Neural crest cell (in vitro differentiated cells): ENCODE measurements at regions not wholly inside any gene's neighbourhood (a gene's known extent, or its start where the extent isn't known, plus 50 kb on each side); places are given as distances from the start of the nearest gene placed in this dataset.

ENCODE experiments used
- DNase-seq: peaks from one replicate; pipeline ENCODE4 v3.0.0; 2021; ENCODE audit warnings: low read depth, mixed read lengths, low spot score
- H3K27ac Mint-ChIP-seq: one replicate; pipeline ENCODE4 v1.8.0; 2021; ENCODE audit warnings: mild to moderate bottlenecking, mixed read lengths; ENCODE audit not compliant: unreplicated experiment
- H3K27me3 Mint-ChIP-seq: 2 replicates; pipeline ENCODE4 v1.8.0; 2021; ENCODE audit warnings: low read depth, mild to moderate bottlenecking, mixed read lengths
- H3K36me3 Mint-ChIP-seq: 2 replicates; pipeline ENCODE4 v1.8.0; 2021; ENCODE audit warnings: low read depth, mild to moderate bottlenecking, mixed read lengths
- H3K4me1 Mint-ChIP-seq: 2 replicates; pipeline ENCODE4 v1.8.0; 2021; ENCODE audit warnings: mixed read lengths
- H3K4me3 Mint-ChIP-seq: one replicate; pipeline ENCODE4 v1.8.0; 2021; ENCODE audit warnings: mild to moderate bottlenecking, mixed read lengths
- H3K9me3 Mint-ChIP-seq: 2 replicates; pipeline ENCODE4 v1.8.0; 2021; ENCODE audit warnings: mixed read lengths
- TF ChIP-seq, protein P1 (sequence below): fragments of 200-600 bp; sonication (generic); conservative IDR thresholded peaks from 2 replicates; pipeline ENCODE4 v1.5.0; 2021; ENCODE audit warnings: antibody characterized with exemption, mild to moderate bottlenecking

DNA sequence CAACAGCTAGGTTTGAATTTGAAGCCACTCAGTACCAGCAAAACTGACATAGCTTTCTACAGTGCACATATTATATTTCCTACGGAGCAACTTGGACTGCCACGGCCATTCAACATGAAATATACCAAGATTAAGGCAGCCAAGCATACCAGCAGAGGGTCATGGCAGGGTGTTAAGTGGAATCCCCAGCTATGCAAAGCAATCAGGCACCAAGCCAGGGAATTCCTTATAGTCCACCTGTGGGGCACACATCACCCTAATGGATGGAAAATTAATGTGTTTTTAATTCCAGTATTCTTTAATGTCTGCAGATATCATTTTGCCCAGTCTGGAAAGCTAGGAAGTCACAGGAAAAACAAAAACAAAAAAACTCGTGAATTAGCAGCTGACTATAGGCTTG, 1190.3 kb downstream of the EFNB2 start:
- peaks cover 10% of the 10 kb centered on the region for H3K9me3 Mint-ChIP-seq
- DNase-seq: no peak
- no peak overlapping the region for H3K27ac Mint-ChIP-seq
- H3K4me3 Mint-ChIP-seq: no peak overlapping the region
- H3K4me1 Mint-ChIP-seq: no peaks in the 10 kb centered on the region
- no peaks in the 10 kb centered on the region for H3K27me3 Mint-ChIP-seq
- TF ChIP-seq, protein P1, sequence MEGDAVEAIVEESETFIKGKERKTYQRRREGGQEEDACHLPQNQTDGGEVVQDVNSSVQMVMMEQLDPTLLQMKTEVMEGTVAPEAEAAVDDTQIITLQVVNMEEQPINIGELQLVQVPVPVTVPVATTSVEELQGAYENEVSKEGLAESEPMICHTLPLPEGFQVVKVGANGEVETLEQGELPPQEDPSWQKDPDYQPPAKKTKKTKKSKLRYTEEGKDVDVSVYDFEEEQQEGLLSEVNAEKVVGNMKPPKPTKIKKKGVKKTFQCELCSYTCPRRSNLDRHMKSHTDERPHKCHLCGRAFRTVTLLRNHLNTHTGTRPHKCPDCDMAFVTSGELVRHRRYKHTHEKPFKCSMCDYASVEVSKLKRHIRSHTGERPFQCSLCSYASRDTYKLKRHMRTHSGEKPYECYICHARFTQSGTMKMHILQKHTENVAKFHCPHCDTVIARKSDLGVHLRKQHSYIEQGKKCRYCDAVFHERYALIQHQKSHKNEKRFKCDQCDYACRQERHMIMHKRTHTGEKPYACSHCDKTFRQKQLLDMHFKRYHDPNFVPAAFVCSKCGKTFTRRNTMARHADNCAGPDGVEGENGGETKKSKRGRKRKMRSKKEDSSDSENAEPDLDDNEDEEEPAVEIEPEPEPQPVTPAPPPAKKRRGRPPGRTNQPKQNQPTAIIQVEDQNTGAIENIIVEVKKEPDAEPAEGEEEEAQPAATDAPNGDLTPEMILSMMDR: no peak
- H3K36me3 Mint-ChIP-seq: no peaks in the 10 kb centered on the region

DNA sequence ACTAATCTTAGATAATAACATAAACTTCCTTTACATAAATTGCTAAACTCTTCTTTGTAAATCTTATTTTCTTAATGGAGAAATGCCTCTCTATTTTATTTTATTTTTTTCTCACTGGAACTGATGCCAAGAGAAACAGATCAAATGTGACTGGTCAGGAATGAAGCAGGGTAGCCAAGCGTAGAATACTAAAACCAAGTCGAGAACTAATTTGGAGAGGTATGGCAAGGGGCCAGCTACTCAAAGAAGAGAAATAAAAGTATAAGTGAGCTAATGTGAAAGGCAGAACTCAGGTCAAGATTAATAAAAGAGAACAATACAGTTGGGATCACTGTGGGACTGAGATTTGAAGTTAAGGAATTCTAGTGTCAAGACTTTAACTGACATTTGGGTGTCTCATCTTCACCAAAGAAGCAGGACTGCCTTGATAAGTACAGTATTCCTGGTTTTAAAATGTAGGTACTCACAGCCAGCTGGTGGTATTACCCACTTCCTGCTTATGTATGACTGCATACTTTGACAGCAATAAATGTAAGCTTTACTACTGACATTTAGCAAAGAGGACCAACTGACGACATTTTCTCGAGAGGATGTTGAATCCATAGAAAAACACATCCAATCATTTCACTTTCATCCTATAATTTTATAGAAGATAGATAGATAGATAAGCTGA, 1192.2 kb downstream of the EFNB2 start:
- no peak overlapping the region for H3K4me3 Mint-ChIP-seq
- TF ChIP-seq, protein P1: no peak
- no peaks in the 10 kb centered on the region for H3K4me1 Mint-ChIP-seq
- no peak overlapping the region for H3K27ac Mint-ChIP-seq
- no peaks in the 10 kb centered on the region for H3K27me3 Mint-ChIP-seq
- H3K36me3 Mint-ChIP-seq: no peaks in the 10 kb centered on the region
- DNase-seq: no peak
- peaks cover 10% of the 10 kb centered on the region for H3K9me3 Mint-ChIP-seq

DNA sequence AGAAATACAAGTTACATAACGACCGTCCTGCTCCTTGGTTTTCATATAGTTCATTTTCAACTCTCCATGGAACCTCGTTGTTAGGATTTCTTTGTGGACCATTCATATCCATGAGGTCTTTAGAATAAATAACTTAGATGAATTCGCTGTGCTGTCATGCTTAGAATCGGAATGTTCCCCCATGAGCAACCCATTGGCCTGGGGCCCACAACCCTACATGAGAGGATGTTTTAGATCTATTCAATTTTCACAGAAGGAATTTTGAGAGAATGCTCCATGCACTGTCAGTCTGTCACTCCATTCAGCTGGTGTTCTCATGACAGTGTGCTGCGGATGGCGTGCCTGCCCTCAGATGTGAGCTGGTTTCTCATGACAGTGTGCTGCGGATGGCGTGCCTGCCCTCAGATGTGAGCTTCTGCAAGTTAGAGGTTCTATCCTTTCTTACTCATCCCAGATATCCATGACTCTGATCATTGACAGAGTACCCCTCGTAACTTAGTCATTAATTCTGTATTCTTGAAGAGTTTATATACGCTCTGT, 1193.1 kb downstream of the EFNB2 start:
- Mint-ChIP-seq H3K36me3 (no peaks in the 10 kb centered on the region), H3K4me3 (no peak overlapping the region), H3K9me3 (peaks cover 10% of the 10 kb centered on the region), H3K27ac (no peak overlapping the region), H3K4me1 (no peaks in the 10 kb centered on the region), H3K27me3 (no peaks in the 10 kb centered on the region)
- TF ChIP-seq, protein P1: no peak
- DNase-seq: no peak

DNA sequence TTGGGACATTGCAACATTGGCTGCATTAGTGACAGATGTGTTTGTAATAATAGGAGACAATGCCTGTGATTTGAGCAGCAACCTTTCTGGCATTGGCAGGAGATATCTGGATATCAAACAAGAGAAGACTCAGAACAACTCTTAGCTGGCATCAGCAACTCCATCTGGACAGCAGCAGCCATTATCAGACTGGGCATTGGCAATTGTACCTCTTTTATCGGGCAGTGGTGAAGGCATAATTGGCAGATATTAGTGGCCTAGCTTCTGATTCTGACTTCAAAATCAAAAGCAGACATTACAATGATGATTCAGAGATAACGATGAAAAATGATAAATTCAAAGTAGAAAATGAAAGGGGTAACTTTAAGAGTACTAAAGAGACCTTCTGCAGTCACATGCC, 1193.7 kb downstream of the EFNB2 start:
- DNase-seq: no peak
- TF ChIP-seq, protein P1: no peak
- Mint-ChIP-seq H3K4me1 (no peaks in the 10 kb centered on the region), H3K4me3 (no peak overlapping the region), H3K36me3 (no peaks in the 10 kb centered on the region), H3K27ac (no peak overlapping the region), H3K9me3 (peaks cover 10% of the 10 kb centered on the region), H3K27me3 (no peaks in the 10 kb centered on the region)

DNA sequence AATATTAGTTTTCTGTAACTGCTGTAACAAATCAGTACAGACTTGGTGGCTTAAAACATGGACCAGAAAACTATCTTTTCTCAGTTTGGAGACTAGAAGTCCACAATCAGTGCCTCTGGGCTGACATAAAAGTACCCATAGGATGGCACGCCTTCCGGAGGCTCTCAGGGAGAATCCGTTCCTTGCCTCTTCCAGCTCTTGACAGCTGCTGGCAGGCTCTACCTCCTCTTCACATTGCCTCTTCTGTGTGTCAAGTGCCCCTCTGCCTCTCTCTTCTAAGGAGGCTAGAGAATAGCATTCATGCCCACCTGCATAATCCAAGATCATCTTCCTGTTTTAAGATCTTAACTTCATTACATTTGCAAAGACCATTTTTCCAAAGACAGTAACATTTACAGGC, 1194.2 kb downstream of the EFNB2 start:
- no peaks in the 10 kb centered on the region for H3K27me3 Mint-ChIP-seq
- DNase-seq: no peak
- no peak overlapping the region for H3K27ac Mint-ChIP-seq
- no peaks in the 10 kb centered on the region for H3K36me3 Mint-ChIP-seq
- H3K4me3 Mint-ChIP-seq: no peak overlapping the region
- TF ChIP-seq, protein P1: no peak
- H3K4me1 Mint-ChIP-seq: no peaks in the 10 kb centered on the region
- peaks cover 8% of the 10 kb centered on the region for H3K9me3 Mint-ChIP-seq
